BJ (cell line): ENCODE measurements at regions not wholly inside any gene's neighbourhood (a gene's known extent, or its start where the extent isn't known, plus 50 kb on each side); places are given as distances from the start of the nearest gene placed in this dataset.
A peak's percentile ranks its signal among the peaks of the same experiment; 100 is the strongest.

ENCODE experiments used
- CTCF ChIA-PET: fragments of 350-600 bp; formaldehyde crosslinking; extraction: SDS; loops from one replicate; lab custom pipeline; 2021; ENCODE audit warnings: antibody characterized with exemption, inconsistent platforms; lab: Yijun Ruan, JAX
- POLR2A ChIA-PET: fragments of 300-600 bp; sonication (Branson Sonifier 250); formaldehyde crosslinking; extraction: SDS; loops from one replicate; lab custom pipeline; 2021; ENCODE audit warnings: antibody characterized with exemption; lab: Charles Lee
- DNase-seq: peaks from one replicate; pipeline ENCODE4 v3.0.0-alpha.2; 2011; ENCODE audit warnings: low read depth
- H3K27me3 ChIP-seq: 2 replicates; pipeline ENCODE4 v1.6.0; 2011; ENCODE audit warnings: low read length; ENCODE audit not compliant: control insufficient read depth, insufficient read depth
- H3K36me3 ChIP-seq: 2 replicates; pipeline ENCODE4 v1.5.1; 2011; ENCODE audit warnings: low read length; ENCODE audit not compliant: control insufficient read depth, insufficient read depth
- H3K4me3 ChIP-seq: 2 replicates; pipeline ENCODE4 v1.5.1; 2011; ENCODE audit warnings: low read depth, mild to moderate bottlenecking, control low read depth, low read length
- CTCF ChIP-seq: IDR thresholded peaks from 2 replicates; pipeline ENCODE4 v1.5.1; 2011; ENCODE audit warnings: low read depth, mild to moderate bottlenecking, control low read depth, inconsistent platforms, low read length, moderate library complexity; ENCODE audit not compliant: insufficient read depth

- no peak overlapping the region for H3K4me3 ChIP-seq
- DNase-seq: no peak
- H3K36me3 ChIP-seq: no peaks in the 10 kb centered on the region
- CTCF ChIA-PET: interaction anchor here (0.7 kb wide), 1 partner anchor 60 kb away, joined by 3 read pairs; no protein-coding TSS in a partner anchor
- POLR2A ChIA-PET: no interaction called here
- H3K27me3 ChIP-seq: no peaks in the 10 kb centered on the region
- no peak for TF ChIP-seq CTCF
Measured at GRCh38 chr13:47119575-47120235, 222.9 kb upstream of the HTR2A start.

- Histone ChIP-seq H3K36me3 (no peaks in the 10 kb centered on the region), H3K4me3 (no peak overlapping the region), H3K27me3 (no peaks in the 10 kb centered on the region)
- DNase-seq: peak; percentile 26
- CTCF ChIA-PET: no interaction called here
- POLR2A ChIA-PET: no interaction called here
- TF ChIP-seq CTCF: no peak
Measured at GRCh38 chr13:47117268-47117667, 220.4 kb upstream of the HTR2A start.

- H3K4me3 ChIP-seq: no peak overlapping the region
- DNase-seq: peak; percentile 45
- no peak for TF ChIP-seq CTCF
- ChIA-PET CTCF (no interaction called here), POLR2A (no interaction called here)
- H3K27me3 ChIP-seq: no peaks in the 10 kb centered on the region
- no peaks in the 10 kb centered on the region for H3K36me3 ChIP-seq
Measured at GRCh38 chr13:47114030-47114429, 217.2 kb upstream of the HTR2A start.

- DNase-seq: no peak
- Histone ChIP-seq H3K27me3 (no peaks in the 10 kb centered on the region), H3K36me3 (no peaks in the 10 kb centered on the region), H3K4me3 (no peak overlapping the region)
- no peak for TF ChIP-seq CTCF
- CTCF ChIA-PET: interaction anchor here (0.7 to 1.3 kb wide), 3 partner anchors 10 to 1013 kb away, joined by 3 to 4 read pairs (median 3); no protein-coding TSS in a partner anchor
- POLR2A ChIA-PET: no interaction called here
Measured at GRCh38 chr13:47112903-47113299, 216.0 kb upstream of the HTR2A start.

- ChIA-PET CTCF (interaction anchor here (0.7 to 1.3 kb wide), 3 partner anchors 10 to 1014 kb away, joined by 3 to 4 read pairs (median 3); no protein-coding TSS in a partner anchor), POLR2A (no interaction called here)
- no peak for TF ChIP-seq CTCF
- H3K36me3 ChIP-seq: no peaks in the 10 kb centered on the region
- H3K27me3 ChIP-seq: no peaks in the 10 kb centered on the region
- no peak for DNase-seq
- H3K4me3 ChIP-seq: no peak overlapping the region
Measured at GRCh38 chr13:47112205-47112902, 215.5 kb upstream of the HTR2A start.
